GM21737 (cell line): ENCODE measurements at regions not wholly inside any gene's neighbourhood (a gene's known extent, or its start where the extent isn't known, plus 50 kb on each side); places are given as distances from the start of the nearest gene placed in this dataset.
"Not testable (repeated sequence)": the region's sequence is repeated elsewhere in the genome, so short reads cannot be mapped to it uniquely, and the experiment has no call there.

Experiments
- ATAC-seq: cut with Tn5 transposase; IDR thresholded peaks from one replicate; pipeline ENCODE4 v1.9.1; 2021; ENCODE audit warnings: mild to moderate bottlenecking, moderate library complexity; ENCODE audit not compliant: unreplicated experiment

DNA sequence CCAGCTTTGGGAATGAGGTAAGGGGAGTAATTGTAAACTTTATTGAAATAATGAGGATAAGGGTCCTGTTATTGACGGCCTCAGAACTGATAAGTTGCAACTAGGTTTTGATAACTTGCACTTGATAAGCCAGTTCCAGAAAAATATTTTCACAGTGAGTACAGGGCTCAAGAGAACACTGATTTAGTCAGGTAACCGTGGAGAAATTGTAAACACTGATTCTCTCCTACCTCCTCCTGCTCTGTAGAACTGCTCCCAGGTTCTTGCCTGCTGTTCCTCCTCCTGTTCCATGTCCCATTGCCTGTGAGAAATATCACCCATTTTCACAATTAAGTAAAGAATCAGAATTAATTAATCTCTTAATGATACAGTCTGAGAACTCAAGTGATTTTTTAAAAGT is 55.0 kb upstream of the CXXC4 start:
- no peak for ATAC-seq

DNA sequence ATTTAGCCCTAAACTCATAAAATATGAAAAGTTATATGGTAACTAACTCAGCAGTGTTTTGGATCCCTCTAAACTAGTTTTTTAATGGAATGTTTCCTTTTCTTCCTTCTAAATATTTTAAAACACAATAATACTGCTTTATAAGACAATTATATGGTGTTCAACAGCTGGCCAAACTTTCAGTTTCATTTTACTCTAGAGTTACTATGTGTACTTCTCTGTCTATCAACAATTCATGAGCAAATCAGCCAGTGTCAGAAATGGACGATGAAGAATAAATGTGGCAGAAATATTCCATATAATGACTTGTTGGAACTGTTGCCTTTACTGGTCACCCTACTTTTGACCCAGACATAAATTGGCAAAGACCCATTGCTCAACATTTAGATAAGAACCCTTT is 64.8 kb upstream of the CXXC4 start:
- no peak for ATAC-seq

GRCh38 chr4:104571341-104571740 is 76.6 kb upstream of the CXXC4 start:
- no peak for ATAC-seq

- no peak for ATAC-seq
Observed at GRCh38 chr4:104574371-104574770, 79.7 kb upstream of the CXXC4 start.

DNA sequence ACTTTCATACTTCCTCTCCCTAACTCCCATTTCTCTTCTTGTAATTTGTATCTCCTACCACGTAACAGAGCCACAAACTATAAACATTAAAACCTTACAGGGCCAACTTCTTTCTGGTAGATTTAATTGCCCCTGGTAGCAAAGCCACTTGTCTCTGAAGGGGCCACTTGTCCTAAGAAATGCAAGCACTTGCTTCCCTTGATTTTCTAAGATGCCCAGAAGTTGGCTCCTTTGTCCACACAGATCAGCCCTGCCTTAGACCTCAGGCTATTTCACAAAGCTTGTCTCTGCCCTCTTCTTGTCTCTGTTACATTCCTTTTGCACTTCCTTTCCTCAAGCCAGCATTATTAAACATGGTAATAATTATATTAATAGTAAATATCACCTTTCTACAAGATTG is 80.6 kb upstream of the CXXC4 start:
- ATAC-seq, result no peak

DNA sequence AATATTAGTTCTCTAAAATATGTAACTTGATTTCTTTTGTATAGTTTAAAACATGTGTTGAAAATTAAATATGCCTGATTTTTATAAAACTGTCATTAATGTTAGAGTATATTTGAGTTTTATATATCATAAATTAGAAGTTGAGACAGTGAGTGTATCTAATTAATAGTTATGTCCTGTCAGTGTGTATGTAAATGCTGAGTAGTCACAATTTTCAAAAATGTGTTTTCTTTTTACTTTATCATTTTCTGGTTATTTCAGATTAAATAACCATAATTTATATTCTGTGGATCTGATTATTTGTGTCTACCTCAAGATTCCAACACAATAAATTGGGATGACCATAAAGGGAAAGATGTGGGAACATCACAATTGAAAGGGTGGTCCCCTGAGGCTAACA is 82.7 kb upstream of the CXXC4 start:
- ATAC-seq, result no peak

- ATAC-seq, result not testable (repeated sequence)
Observed at GRCh38 chr4:104581476-104581875, 86.8 kb upstream of the CXXC4 start.

- not testable (repeated sequence) for ATAC-seq
Observed at GRCh38 chr4:104582056-104582455, 87.4 kb upstream of the CXXC4 start.

- no peak for ATAC-seq
Observed at GRCh38 chr4:104589264-104589868, 94.7 kb upstream of the CXXC4 start.

GRCh38 chr4:104591510-104591911 is 96.8 kb upstream of the CXXC4 start:
- ATAC-seq, result no peak

DNA sequence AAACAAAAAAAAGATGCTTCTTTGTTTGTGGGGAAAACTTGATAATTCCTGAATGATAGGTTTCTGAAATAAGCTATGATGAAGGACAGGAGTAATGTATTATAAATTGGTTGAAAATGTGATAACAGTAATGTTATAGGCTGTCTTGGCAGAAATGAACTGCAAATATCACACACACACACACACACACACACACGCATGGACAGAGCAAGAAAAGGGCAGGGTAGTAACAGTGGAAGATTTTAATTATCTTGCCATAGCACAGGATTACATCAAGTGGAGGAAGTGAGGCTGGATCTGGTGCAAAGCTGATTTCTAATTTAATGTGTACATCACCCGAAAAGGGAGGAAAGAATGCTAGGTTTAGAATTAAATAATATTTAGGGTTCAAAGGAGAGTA is 97.5 kb upstream of the CXXC4 start:
- ATAC-seq, result no peak

GRCh38 chr4:104593019-104593418 is 98.3 kb upstream of the CXXC4 start:
- no peak for ATAC-seq

- ATAC-seq, result no peak
Observed at GRCh38 chr4:104596189-104596588, 101.5 kb upstream of the CXXC4 start.

- ATAC-seq, result no peak
Observed at GRCh38 chr4:104615496-104615895, 120.8 kb upstream of the CXXC4 start.

DNA sequence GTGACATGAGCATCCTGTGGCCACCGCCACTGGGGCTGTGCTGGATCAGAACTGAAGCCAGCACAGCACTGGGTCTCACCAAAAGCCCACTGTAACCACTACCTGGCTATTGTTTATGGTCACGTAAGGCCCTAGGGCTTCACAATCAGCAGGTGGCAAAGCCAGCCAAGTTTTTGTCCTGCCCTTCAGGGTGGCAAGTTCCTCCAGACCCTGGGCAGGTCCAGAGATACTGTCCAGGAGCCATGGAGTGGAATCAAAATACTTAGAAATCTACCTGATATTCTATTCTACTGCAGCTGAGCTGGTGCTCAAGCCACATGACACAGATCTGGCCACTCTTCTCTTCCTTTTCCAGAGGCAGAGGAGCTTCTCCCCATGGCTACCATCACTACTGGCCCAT is 121.2 kb upstream of the CXXC4 start:
- ATAC-seq, result no peak

GRCh38 chr4:104616401-104616820 is 121.7 kb upstream of the CXXC4 start:
- no peak for ATAC-seq

DNA sequence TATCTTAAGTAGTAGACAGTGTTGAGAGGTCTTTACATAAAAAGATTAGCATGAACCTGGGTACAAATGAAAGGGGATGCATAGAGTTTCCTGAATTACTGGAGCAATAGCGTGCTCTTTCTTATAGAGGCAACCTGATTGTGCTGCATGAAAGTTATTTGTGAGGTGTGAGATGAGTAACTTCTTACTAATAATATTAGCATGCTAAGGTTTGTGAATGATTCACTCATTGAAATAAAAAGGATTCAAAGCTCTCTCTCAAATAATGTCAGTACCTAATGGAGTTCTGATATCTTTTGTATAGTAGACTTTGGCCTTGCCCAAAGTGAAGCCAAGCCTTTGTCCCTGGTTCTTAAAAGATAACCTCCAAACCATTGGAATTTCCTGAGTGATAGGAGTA is 131.0 kb upstream of the CXXC4 start:
- no peak for ATAC-seq

GRCh38 chr4:104629601-104630000 is 134.9 kb upstream of the CXXC4 start:
- ATAC-seq, result no peak

DNA sequence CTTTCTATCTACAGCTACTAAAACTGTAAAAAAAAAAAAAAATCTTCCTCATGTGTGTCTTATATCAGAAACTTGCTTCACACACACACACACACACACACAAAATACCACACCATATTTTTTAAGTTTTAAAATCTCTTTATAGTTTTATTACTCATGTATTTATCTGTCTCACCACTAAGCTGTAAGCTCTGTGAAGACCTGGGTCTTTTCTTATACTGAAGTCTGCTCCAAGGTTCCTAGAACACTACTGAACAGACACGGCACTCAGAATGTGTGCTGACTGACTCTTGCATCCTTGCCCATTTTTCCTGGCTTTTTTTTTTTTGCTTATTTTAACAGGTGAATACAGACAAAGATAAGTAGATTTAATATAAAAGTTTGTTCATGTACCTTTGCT is 135.6 kb upstream of the CXXC4 start:
- no peak for ATAC-seq

DNA sequence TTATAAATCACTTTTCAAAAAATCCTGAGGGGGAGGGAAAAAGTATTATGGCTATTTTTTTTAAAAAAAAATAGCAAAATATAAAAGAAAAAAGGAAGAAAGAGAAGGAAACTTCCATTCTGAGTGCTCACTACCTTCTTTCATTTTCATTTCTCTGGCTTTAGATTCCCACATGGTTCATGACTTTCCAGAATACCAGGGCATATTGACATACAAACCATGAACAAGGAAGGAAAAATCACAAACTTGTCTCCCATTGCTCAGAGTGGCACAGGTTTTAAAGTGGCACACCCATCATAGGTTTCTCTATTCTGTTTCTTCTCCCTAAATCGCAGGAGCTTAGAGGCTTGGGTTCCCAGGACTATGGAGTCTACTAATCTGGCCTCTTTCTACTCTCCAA is 136.3 kb upstream of the CXXC4 start:
- ATAC-seq, result no peak

DNA sequence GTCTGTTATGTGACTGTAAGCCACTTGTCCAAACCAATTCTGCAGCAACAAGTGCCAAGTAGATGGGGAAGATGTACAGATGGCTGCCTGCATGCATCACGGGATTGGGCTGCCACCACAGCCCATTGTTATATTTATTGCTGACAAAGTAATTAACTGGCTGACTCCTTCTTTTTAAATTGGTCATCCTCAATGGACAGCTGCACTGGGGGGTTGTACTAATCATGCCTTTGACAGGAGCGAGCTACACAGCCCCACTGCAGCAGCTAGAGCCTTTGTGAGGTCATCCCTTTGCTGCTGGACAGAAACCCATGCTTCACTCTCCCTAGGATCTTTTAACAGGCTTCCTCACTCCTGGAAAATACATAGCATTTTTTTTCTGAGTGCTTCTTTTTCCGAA is 146.7 kb upstream of the CXXC4 start:
- ATAC-seq, result no peak

DNA sequence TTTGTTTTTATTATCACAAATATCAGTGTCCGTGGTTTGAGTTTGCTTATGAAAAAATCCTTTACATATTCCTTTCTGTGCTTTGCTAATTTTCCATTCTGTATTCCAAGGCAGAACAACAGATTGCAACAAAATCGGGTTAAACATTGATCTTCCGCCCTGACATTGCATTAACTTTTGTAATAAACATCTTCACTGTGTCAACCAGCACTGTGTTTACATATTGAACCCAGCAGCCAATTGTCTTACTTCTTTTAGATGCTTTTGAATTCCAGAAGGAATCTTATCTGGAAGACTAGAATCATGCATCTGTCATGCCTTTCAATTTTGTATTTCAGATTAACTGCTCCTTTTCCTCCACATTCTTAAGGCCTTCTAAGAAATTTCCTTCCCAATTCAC is 147.8 kb upstream of the CXXC4 start:
- ATAC-seq, result no peak

GRCh38 chr4:104643805-104644204 is 149.1 kb upstream of the CXXC4 start:
- ATAC-seq, result no peak

DNA sequence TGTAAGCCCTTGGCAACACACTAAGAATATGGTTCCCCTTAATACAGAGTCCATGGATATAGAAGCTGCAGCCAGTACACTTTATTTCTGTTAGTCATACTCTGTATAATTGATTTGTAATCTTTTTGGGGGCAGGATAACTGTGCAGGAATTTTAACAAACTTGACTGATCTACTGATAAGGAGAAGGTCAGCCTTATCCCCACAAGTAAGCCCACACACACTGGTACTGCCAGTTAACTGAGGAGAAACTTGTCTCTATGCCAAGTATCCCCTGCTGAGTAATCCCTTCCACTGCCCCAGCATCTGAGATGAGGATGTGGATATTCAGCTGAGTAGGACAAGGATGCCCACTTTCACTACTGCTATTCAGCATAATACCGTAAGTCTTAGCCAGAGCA is 154.9 kb upstream of the CXXC4 start:
- no peak for ATAC-seq
